ENCODE measurements at regions not wholly inside any gene's neighbourhood (a gene's known extent, or its start where the extent isn't known, plus 50 kb on each side); places are given as distances from the start of the nearest gene placed in this dataset.

GRCh38 chr12:115521771-115522409 is 755.6 kb downstream of the MED13L start:
- DNase-seq (ENCODE audit: extremely low read depth in 1 of 4, low spot score in 3 of 4) (no peak), FAIRE-seq (no peak), ATAC-seq (no peak)
- no peaks in the 10 kb centered on the region for H4K20me1 ChIP-seq (replicated peaks; ENCODE audit: control insufficient read depth, insufficient read depth, low read length)
- CTCF ChIA-PET (ENCODE audit: low intra/inter-chr PET ratio), result no interaction called here
- H3K4me1 ChIP-seq (replicated peaks in 1 of 2; ENCODE audit: control insufficient read depth in 2 of 2, insufficient read depth in 2 of 2, low read length in 2 of 2), result no peaks in the 10 kb centered on the region
- H3K4me3 ChIP-seq, result no peak overlapping the region
- no peaks in the 10 kb centered on the region for H3K36me3 ChIP-seq (ENCODE audit: control insufficient read depth, insufficient read depth, low read length)
- BruUV-seq (replicated peaks), result no TSS peak
- TF ChIP-seq ZKSCAN1 (IDR thresholded peaks at IDR 0.05; ENCODE audit: low read depth, low read length) (no peak), POLR3A (IDR thresholded peaks at IDR 0.05; ENCODE audit: borderline replicate concordance, extremely low read depth, insufficient read depth, insufficient read length) (no peak), REST (IDR thresholded peaks at IDR 0.05; ENCODE audit: borderline replicate concordance) (no peak), REST (CRISPR knock-in tag; IDR thresholded peaks at IDR 0.05; ENCODE audit: low read depth) (no peak), MEIS2 (IDR thresholded peaks at IDR 0.05; ENCODE audit: partially characterized antibody) (no peak), ZNF780A (CRISPR knock-in tag; IDR thresholded peaks at IDR 0.05) (no peak), RUNX1 (IDR thresholded peaks at IDR 0.05; ENCODE audit: low read depth) (no peak), RFX5 (IDR thresholded peaks at IDR 0.05; ENCODE audit: low read depth, low read length) (no peak), NCOA1 (IDR thresholded peaks at IDR 0.05; ENCODE audit: low read depth) (no peak), ZNF766 (CRISPR knock-in tag; conservative IDR thresholded peaks at IDR 0.05) (no peak), ZKSCAN3 (CRISPR knock-in tag; IDR thresholded peaks at IDR 0.05) (no peak), ZNF253 (CRISPR knock-in tag; conservative IDR thresholded peaks at IDR 0.05) (no peak), ZNF140 (CRISPR knock-in tag; IDR thresholded peaks at IDR 0.05) (no peak), CC2D1A (IDR thresholded peaks at IDR 0.05) (no peak), SRF (CRISPR knock-in tag; IDR thresholded peaks at IDR 0.05) (no peak), SIN3B (IDR thresholded peaks at IDR 0.05; ENCODE audit: low read depth) (no peak), FOXA1 (IDR thresholded peaks at IDR 0.05; ENCODE audit: borderline replicate concordance) (no peak), CAMTA2 (CRISPR knock-in tag; conservative IDR thresholded peaks at IDR 0.05) (no peak)
- H3K9me3 ChIP-seq (replicated peaks; ENCODE audit: control insufficient read depth, insufficient read depth, low read depth, low read length), result no peaks in the 10 kb centered on the region
- in situ Hi-C loops (cut with MboI) (no loop called here), intact Hi-C loops (cut with micrococcal nuclease) (no loop called here)
- H3K27me3 ChIP-seq (ENCODE audit: control insufficient read depth in 2 of 2, insufficient read depth in 2 of 2, low read length in 2 of 2), result no peaks in the 10 kb centered on the region
- H3K27ac ChIP-seq (ENCODE audit: extremely low read depth, low read depth, low read length), result no peak overlapping the region
- no peaks in the 10 kb centered on the region for H3K79me2 ChIP-seq (ENCODE audit: control insufficient read depth, insufficient read depth, low read length)
- 2% methylated on average over 8 of the region's 8 CpGs for WGBS (ENCODE audit: insufficient coverage, low coverage, missing lambda C conversion rate)
- H3K9me1 ChIP-seq (ENCODE audit: control insufficient read depth, insufficient read depth, low read length), result no peaks in the 10 kb centered on the region
- H2AFZ ChIP-seq (ENCODE audit: low read depth, low read length), result no peak overlapping the region
- POLR2A ChIA-PET, result no interaction called here
- H3K9ac ChIP-seq (ENCODE audit: insufficient read depth in 1 of 2, low read depth in 2 of 2, low read length in 2 of 2), result no peak overlapping the region
- H3K4me2 ChIP-seq (ENCODE audit: insufficient read depth, low read length), result no peak overlapping the region

All from K562 (cell line).